Spinal cord (tissue), 9 donors: ENCODE measurements at regions not wholly inside any gene's neighbourhood (a gene's known extent, or its start where the extent isn't known, plus 50 kb on each side); places are given as distances from the start of the nearest gene placed in this dataset.

Source experiments
- DNase-seq, 6 donors: peaks; one replicate each; pipeline versions ENCODE4 v3.0.0 to v3.0.0-alpha.2; 2013 to 2015; ENCODE audit warnings: low spot score in 6 of 6, low read depth in 4 of 6
- H3K27ac ChIP-seq: one replicate; pipeline ENCODE4 v1.5.1; 2013; ENCODE audit warnings: low read depth, low read length, control low read depth
- H3K27me3 ChIP-seq: one replicate; pipeline ENCODE4 v1.6.1; 2013; ENCODE audit warnings: low read length; ENCODE audit not compliant: control insufficient read depth, insufficient read depth
- H3K36me3 ChIP-seq: one replicate; pipeline ENCODE4 v1.6.1; 2013; ENCODE audit warnings: low read length; ENCODE audit not compliant: control insufficient read depth, insufficient read depth
- H3K4me1 ChIP-seq: one replicate; pipeline ENCODE4 v1.6.1; 2013; ENCODE audit warnings: low read length; ENCODE audit not compliant: control insufficient read depth, insufficient read depth
- H3K4me3 ChIP-seq: one replicate; pipeline ENCODE4 v1.5.1; 2013; ENCODE audit warnings: low read depth, low read length, control low read depth
- H3K9me3 ChIP-seq: one replicate; pipeline ENCODE4 v1.6.1; 2013; ENCODE audit warnings: low read length; ENCODE audit not compliant: control insufficient read depth, insufficient read depth
- WGBS: methylation state at CpG from one replicate; pipeline ENCODE4 v1.1.5; 2013; ENCODE audit warnings: missing lambda C conversion rate; ENCODE audit not compliant: insufficient coverage; 5-methylcytosine and 5-hydroxymethylcytosine counted together
- donor health status: healthy.

DNA sequence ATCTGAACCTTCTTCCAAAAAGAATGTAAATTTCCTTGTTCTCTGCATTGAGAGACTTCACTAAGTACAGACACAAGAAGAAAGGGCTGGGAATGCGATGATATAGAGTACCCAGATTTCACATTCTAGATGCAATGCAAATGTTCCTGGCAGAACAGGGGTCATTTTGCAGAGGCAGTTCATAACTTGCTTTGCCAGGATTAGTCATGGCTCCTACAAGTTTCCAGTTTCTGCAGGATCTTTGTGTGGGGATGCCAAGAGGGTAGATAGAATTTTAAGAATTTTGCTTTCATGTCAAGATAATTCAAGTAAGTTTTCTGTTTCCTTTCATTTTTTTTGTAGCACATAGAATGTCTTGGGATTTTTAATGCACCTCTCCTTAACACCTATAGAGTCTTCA, 181.2 kb downstream of the FGF9 start:
- DNase-seq: no peak
- no CpG with 5 or more reads among the region's 1 CpG for WGBS
- no peaks in the 10 kb centered on the region for H3K27me3 ChIP-seq
- no peaks in the 10 kb centered on the region for H3K9me3 ChIP-seq
- H3K4me1 ChIP-seq: no peaks in the 10 kb centered on the region
- H3K4me3 ChIP-seq: no peak overlapping the region
- H3K27ac ChIP-seq: no peak overlapping the region
- no peaks in the 10 kb centered on the region for H3K36me3 ChIP-seq

DNA sequence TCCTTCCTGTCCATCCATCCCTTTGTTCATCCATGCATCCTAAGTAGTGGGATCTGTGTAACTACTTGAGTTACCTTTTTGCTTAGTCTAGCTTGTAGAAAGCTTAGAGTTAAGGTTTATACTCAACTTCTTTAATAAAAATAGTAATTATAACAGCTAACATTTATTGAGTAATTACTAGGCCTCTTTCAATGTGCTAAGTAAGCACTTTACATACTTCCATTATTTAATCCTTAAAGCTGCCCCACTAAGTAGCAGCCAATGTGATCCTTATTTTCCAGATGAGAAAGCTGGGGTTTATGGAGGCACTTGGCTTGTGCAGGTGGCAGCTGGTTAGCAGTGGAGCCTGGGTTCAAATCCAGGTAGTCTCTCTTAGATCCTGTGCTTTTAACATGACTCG, 182.9 kb downstream of the FGF9 start:
- 100% methylated on average over 1 of the region's 1 CpG for WGBS
- H3K27ac ChIP-seq: no peak overlapping the region
- no peak for DNase-seq
- H3K27me3 ChIP-seq: no peaks in the 10 kb centered on the region
- H3K36me3 ChIP-seq: no peaks in the 10 kb centered on the region
- no peak overlapping the region for H3K4me3 ChIP-seq
- no peaks in the 10 kb centered on the region for H3K9me3 ChIP-seq
- no peaks in the 10 kb centered on the region for H3K4me1 ChIP-seq

DNA sequence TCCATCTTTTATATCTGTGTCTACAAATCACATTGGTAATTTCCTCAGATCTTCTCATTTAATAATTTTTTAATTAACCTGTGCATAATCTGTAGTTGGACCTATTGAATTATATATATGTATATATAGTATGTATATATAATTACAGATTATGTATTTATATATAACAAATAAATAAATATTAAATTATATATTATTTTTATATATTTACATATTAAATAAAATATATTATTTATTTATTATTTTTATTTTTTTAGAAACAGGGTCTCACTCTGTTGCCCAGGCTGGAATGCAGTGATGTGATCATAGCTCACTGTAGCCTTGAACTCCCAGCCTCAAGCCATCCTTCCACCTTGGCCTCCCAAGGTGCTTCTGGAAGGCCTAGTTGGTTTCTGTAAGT, 197.9 kb downstream of the FGF9 start:
- Histone ChIP-seq H3K4me3 (no peak overlapping the region), H3K27ac (no peak overlapping the region), H3K4me1 (no peaks in the 10 kb centered on the region), H3K27me3 (no peaks in the 10 kb centered on the region), H3K9me3 (no peaks in the 10 kb centered on the region), H3K36me3 (no peaks in the 10 kb centered on the region)
- no peak for DNase-seq

DNA sequence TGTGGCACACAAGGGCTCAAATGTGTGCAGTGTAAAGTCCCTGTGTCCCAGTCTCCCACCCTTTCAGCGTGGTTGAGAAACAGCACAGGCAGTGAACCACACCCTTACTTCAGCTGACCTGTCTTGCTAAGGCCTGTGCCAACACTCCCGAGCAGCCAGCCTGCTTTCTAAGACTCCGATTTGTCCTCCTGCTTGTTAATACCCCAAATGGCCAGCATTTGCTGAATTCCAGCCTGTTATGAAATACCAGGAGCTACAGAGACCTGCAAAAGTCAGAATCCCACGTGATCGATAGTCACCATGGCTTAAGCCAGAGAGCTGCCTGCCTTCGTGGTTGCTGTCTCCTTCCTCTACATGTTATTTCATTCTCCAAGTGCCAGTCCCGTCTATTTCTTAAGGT, 200.5 kb downstream of the FGF9 start:
- Histone ChIP-seq H3K4me1 (no peaks in the 10 kb centered on the region), H3K36me3 (no peaks in the 10 kb centered on the region), H3K4me3 (no peak overlapping the region), H3K27me3 (no peaks in the 10 kb centered on the region), H3K27ac (no peak overlapping the region), H3K9me3 (no peaks in the 10 kb centered on the region)
- no peak for DNase-seq
- 94% methylated on average over 3 of the region's 7 CpGs for WGBS

DNA sequence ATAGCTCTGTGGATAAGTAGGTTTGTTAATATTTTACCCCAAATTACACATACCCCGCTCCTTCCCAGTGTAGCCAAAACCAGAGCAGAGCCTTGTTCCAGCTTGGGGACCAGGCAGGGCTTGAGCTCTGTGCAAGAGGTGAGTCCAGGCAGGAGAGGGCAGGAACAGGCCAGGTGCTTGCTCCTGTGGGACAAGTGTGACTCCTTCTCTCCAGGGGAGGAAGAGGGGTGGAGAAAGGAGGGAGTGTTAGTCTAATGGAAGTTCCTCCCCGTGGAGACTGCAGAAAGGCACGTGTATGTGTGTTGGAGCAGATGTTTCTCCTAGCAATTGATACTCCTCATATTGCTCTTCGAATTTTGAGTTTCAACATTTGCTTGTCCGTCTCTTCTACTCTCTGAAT, 201.0 kb downstream of the FGF9 start:
- DNase-seq: no peak
- no CpG with 5 or more reads among the region's 5 CpGs for WGBS
- Histone ChIP-seq H3K9me3 (no peaks in the 10 kb centered on the region), H3K4me1 (no peaks in the 10 kb centered on the region), H3K4me3 (no peak overlapping the region), H3K27ac (no peak overlapping the region), H3K27me3 (no peaks in the 10 kb centered on the region), H3K36me3 (no peaks in the 10 kb centered on the region)

DNA sequence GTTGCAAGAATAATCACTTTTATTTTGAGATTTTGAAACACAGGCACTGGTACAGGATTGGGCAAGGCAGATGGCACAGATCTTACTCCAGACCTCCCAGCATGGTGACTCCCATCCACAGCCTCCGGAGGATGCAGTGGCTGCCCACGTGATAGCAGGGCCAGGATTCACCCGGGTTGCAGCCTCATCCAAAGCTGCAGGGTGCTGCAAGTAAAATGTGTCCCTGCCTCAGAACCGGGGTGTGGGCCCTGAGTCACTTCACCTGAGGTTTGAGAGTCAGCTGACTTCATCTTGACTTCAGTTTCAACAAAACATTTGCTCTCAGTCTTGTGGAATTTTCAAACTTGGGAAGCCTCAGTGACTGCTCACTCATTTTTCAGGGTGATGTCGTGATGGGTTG, 201.9 kb downstream of the FGF9 start:
- Histone ChIP-seq H3K9me3 (no peaks in the 10 kb centered on the region), H3K4me3 (no peak overlapping the region), H3K4me1 (no peaks in the 10 kb centered on the region), H3K36me3 (no peaks in the 10 kb centered on the region), H3K27me3 (no peaks in the 10 kb centered on the region), H3K27ac (no peak overlapping the region)
- DNase-seq: no peak
- WGBS: 72% methylated on average over 4 of the region's 5 CpGs

DNA sequence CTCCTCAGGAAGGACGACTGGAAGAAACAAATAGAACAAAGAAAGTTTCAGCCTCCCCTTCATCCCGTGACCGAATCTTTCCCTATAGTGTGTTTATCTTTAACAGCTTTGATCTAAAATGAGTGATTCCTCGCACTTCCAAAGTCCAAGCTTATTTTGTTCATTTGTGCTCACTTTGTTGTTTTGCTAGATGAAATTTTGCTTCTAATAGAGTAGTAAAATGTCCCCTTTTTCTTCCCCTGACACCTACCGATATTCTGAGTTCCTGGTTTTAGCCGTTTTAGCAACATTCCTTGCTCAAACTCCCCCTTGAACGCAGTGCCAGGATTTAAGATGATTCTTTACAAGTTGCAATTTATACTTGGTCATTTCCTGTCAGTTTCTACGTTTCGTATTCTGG, 204.2 kb downstream of the FGF9 start:
- Histone ChIP-seq H3K36me3 (no peaks in the 10 kb centered on the region), H3K4me1 (no peaks in the 10 kb centered on the region), H3K9me3 (no peaks in the 10 kb centered on the region), H3K4me3 (no peak overlapping the region), H3K27ac (no peak overlapping the region), H3K27me3 (no peaks in the 10 kb centered on the region)
- no peak for DNase-seq
- 84% methylated on average over 5 of the region's 9 CpGs for WGBS

DNA sequence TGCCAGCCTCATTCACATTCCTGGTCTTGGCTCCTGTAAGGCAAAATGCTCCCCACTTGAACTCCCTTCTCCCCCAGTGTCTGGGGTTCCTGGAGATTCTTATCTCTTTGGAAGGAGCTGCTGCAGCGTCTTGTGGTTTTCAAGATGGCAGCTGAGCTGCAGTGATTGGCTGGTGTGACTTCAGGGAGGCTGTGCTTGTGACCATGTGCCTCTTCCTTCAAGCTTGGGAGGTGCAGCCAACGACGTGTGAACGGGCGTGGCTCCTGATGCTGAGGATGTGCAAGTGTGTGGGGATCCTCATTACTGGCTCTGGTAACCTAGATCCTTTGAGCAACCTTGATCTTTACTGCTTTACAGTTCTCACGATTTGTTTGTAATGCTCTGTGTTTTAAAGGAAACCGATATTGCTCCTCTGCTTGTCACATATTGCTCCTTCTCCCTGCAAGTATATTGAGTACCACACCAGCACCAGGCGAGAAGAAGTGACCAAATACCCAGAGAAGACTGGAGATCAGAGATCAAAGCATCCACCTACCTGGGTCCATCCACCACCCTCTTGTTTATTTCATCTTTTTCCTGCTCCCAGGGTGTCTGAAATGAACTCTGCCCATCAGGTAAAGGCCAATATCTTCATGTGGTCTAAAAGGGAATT, 208.5 kb downstream of the FGF9 start:
- no peak overlapping the region for H3K4me3 ChIP-seq
- 95% methylated on average over 2 of the region's 8 CpGs for WGBS
- no peaks in the 10 kb centered on the region for H3K36me3 ChIP-seq
- H3K27me3 ChIP-seq: no peaks in the 10 kb centered on the region
- no peaks in the 10 kb centered on the region for H3K4me1 ChIP-seq
- DNase-seq: no peak
- no peak overlapping the region for H3K27ac ChIP-seq
- no peaks in the 10 kb centered on the region for H3K9me3 ChIP-seq

DNA sequence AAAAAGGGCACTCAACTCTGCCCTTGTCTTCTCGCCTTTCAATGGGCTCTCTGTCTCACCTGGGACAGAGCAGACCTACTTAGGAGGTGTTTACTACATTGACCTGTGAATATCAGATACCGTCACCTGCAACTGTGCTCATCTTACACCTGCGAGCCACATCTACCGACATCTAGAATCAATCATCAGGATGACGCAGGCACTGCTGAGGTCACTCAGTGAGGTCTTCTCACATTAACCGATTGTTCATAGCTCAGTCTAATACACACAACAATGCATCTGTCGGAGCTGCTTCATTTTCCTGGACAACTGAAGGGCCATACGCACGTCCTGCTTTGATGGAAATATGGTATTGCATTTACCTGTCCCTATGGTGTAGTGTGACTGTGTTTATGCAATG, 211.9 kb downstream of the FGF9 start:
- H3K4me3 ChIP-seq: no peak overlapping the region
- no peaks in the 10 kb centered on the region for H3K4me1 ChIP-seq
- DNase-seq: no peak
- H3K27me3 ChIP-seq: no peaks in the 10 kb centered on the region
- H3K36me3 ChIP-seq: no peaks in the 10 kb centered on the region
- no peak overlapping the region for H3K27ac ChIP-seq
- WGBS: 94% methylated on average over 6 of the region's 9 CpGs
- no peaks in the 10 kb centered on the region for H3K9me3 ChIP-seq

DNA sequence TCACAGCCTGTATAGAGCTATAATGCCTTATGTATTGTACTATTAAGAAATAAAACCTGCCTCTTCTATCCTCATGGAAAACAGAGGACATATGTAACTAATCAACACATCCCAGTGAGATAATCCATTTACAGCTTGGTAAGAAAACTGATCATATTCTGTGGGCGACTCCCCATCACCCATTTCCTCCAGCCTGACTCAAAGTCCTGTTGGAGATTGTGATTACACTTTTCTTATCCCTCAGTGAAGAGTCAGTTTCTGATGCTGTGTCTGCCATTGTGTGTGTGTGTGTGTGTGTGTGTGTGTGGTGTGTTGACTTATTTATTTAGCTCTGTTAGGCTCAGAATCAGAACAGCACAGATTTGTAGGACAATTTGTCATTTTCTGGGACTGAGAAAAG, 212.8 kb downstream of the FGF9 start:
- no peak overlapping the region for H3K4me3 ChIP-seq
- DNase-seq: no peak
- H3K27ac ChIP-seq: no peak overlapping the region
- H3K27me3 ChIP-seq: no peaks in the 10 kb centered on the region
- H3K4me1 ChIP-seq: no peaks in the 10 kb centered on the region
- no CpG with 5 or more reads among the region's 1 CpG for WGBS
- H3K9me3 ChIP-seq: no peaks in the 10 kb centered on the region
- no peaks in the 10 kb centered on the region for H3K36me3 ChIP-seq
